IgD-negative memory B cell (primary cell): ENCODE measurements at regions not wholly inside any gene's neighbourhood (a gene's known extent, or its start where the extent isn't known, plus 50 kb on each side); places are given as distances from the start of the nearest gene placed in this dataset.
A peak's percentile ranks its signal among the peaks of the same experiment; 100 is the strongest.
"Not testable (repeated sequence)": the region's sequence is repeated elsewhere in the genome, so short reads cannot be mapped to it uniquely, and the experiment has no call there.

Experiments used
- H3K27ac Mint-ChIP-seq, 3 donors: one replicate each; pipeline ENCODE4 v1.8.0; 2020 to 2022; ENCODE audit warnings: mild to moderate bottlenecking in 3 of 3, mixed read lengths in 3 of 3, moderate library complexity in 1 of 3
- H3K27me3 Mint-ChIP-seq: one replicate; pipeline ENCODE4 v1.8.0; 2021; ENCODE audit warnings: mixed read lengths
- H3K36me3 Mint-ChIP-seq: one replicate; pipeline ENCODE4 v1.8.0; 2020; ENCODE audit warnings: mild to moderate bottlenecking, mixed read lengths
- H3K4me1 Mint-ChIP-seq, 3 donors: one replicate each; pipeline ENCODE4 v1.8.0; 2020 to 2022; ENCODE audit warnings: mixed read lengths in 3 of 3, mild to moderate bottlenecking in 1 of 3
- H3K4me3 Mint-ChIP-seq, 4 donors: one replicate each; pipeline ENCODE4 v1.8.0; 2020 to 2022; ENCODE audit warnings: mild to moderate bottlenecking in 4 of 4, mixed read lengths in 4 of 4, moderate library complexity in 3 of 4
- H3K9me3 Mint-ChIP-seq, 3 donors: one replicate each; pipeline ENCODE4 v1.8.0; 2020 to 2021; ENCODE audit warnings: mixed read lengths in 3 of 3, mild to moderate bottlenecking in 1 of 3

DNA sequence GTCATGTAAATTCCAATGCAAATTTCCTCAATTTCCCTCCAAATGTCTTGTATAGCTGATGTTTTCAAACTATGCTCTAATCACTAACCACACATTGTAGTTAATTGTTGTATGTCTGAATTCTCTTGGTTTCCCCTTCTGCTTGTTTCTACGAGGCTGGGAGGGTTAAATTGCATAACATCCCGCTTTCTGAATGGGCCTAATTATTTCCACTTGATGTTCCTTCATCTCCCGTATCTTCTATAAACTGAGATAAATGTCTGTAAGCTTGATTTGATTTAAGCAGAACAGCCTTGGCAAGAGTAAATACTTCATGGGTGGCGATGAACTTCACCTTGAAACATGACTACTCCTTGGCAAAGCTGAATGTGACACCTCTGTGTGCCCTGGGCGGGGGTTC, 72.2 kb downstream of the SERINC2 start:
- Mint-ChIP-seq H3K36me3 (peaks cover 2% of the 10 kb centered on the region), H3K27ac (no peak overlapping the region), H3K4me1 (peaks cover 0 to 5% (median 4%) of the 10 kb centered on the region in 3 donors), H3K9me3 (peaks cover under 1 to 28% (median 21%) of the 10 kb centered on the region in 3 donors), H3K4me3 (no peak overlapping the region), H3K27me3 (peaks cover under 1% of the 10 kb centered on the region)

DNA sequence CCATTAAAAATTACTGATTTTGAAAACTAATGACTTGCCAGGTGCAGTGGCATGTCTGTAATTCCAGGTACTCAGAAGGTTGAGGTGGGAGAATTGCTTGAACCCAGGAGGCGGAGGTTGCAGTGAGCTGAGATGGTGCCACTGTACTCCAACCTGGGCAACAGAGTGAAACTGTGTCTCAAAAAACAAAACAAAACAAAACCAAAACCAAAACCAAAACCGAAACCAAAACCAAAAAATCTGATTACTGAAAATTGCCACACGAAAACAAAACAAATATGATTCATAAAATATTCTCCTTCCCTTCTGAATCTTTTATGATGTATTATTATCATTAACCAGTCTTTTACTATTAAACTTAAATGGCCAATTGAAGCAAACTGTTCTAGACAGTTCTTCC, 74.1 kb downstream of the SERINC2 start:
- Mint-ChIP-seq H3K4me3 (no peak overlapping the region), H3K27me3 (peaks cover 1% of the 10 kb centered on the region), H3K9me3 (peaks cover 2 to 20% (median 10%) of the 10 kb centered on the region in 3 donors), H3K4me1 (peaks cover 0 to 5% (median 4%) of the 10 kb centered on the region in 3 donors), H3K36me3 (no peaks in the 10 kb centered on the region), H3K27ac (no peak overlapping the region)

DNA sequence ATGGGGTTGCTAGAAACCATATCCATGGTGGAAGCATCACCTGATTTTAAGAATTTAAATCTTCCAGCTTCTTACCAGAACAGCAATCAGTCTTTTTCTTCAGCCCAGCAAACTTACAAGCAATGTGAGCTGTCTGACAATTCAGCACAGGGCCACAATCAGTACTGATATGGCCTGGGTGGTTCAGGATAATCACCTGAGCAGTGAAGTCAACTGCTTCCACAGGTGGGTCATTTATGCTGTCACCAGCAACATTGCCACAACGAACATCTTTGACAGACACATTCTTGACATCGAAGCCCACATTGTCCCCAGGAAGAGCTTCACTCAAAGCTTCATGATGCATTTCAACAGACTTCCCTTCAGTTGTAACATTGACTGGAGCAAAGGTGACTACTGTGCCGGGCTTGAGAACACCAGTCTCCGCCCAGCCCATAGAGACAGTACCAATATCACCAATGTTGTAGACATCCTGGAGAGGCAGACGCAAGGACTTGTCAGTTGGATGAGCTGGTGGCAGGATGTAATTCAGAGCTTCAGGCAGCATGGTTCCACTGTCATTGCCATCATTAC, 74.8 kb downstream of the SERINC2 start:
- Mint-ChIP-seq H3K4me1 (peaks cover 0 to 5% (median 3%) of the 10 kb centered on the region in 3 donors), H3K9me3 (peaks cover 2 to 20% (median 10%) of the 10 kb centered on the region in 3 donors), H3K4me3 (no peak overlapping the region)

DNA sequence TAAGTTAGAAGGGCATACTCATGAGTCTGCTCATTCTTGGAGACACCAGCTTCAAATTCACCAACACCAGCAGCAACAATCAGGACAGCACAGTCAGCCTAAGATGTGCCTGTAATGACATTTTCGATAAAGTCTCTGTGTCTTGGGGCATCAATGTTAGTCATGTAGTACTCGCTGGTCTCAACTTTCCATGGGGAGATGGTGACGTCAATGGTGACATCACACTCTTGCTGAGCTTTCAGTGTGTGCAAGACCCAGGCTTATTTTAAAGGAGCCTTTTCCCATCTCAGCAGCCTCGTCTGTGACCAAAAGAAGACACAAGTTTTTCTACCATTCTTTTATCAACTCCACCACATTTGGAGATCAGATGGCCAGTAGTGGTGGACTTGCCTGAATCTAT, 75.5 kb downstream of the SERINC2 start:
- Mint-ChIP-seq H3K36me3 (no peaks in the 10 kb centered on the region), H3K4me3 (no peak overlapping the region), H3K27me3 (peaks cover 2% of the 10 kb centered on the region), H3K27ac (no peak overlapping the region), H3K4me1 (peaks cover 2% of the 10 kb centered on the region in 3 donors), H3K9me3 (peaks cover 2 to 20% (median 10%) of the 10 kb centered on the region in 3 donors)

More for the DNA sequence above, 74.8 kb downstream of the SERINC2 start:
- Mint-ChIP-seq H3K36me3 (no peaks in the 10 kb centered on the region), H3K27me3 (peaks cover 2% of the 10 kb centered on the region), H3K27ac (no peak overlapping the region)

DNA sequence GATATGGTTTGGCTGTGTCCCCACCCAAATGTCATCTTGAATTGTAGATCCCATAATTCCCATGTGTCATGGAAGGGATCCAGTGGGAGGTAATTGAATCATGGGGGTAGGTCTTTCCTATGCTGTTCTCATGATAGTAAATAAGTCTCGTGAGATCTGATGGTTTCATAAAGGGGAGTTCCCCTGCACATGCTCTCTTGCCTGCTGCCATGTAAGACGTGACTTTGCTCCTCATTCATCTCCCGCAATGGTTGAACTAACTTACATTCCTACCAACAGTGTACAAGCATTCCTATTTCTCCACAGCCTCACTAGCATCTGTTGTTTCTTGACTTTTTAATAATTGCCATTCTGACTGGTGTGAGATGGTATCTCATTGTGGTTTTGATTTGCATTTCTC, 76.6 kb downstream of the SERINC2 start:
- H3K9me3 Mint-ChIP-seq = peaks cover 2 to 20% (median 10%) of the 10 kb centered on the region in 3 donors
- not testable (repeated sequence) for H3K27ac Mint-ChIP-seq, H3K36me3 Mint-ChIP-seq

DNA sequence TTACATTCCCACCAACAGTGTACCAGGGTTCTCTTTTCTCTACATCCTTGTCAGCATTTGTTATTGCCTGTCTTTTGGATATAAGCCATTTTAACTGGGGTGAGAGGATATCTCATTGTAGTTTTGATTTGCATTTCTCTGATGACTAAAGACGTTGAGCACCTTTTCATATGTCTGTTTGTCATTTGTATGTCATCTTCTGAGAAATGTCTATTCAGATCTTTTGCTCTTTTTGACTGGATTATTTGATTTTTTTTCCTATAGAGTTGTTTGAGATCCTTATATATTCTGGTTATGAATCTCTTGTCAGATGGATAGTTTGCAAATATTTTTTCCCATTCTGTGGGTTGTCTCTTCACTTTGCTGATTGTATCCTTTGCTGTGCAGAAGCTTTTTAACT, 77.6 kb downstream of the SERINC2 start:
- not testable (repeated sequence) for H3K36me3 Mint-ChIP-seq, H3K27me3 Mint-ChIP-seq, H3K4me1 Mint-ChIP-seq, H3K4me3 Mint-ChIP-seq, H3K27ac Mint-ChIP-seq
- peaks cover 2 to 20% (median 10%) of the 10 kb centered on the region in 3 donors for H3K9me3 Mint-ChIP-seq

More for the DNA sequence above, 76.6 kb downstream of the SERINC2 start:
- H3K4me1 Mint-ChIP-seq, H3K27me3 Mint-ChIP-seq: not testable (repeated sequence)
- peak overlapping the region in 1 of 4 donors; percentile 9 for H3K4me3 Mint-ChIP-seq

DNA sequence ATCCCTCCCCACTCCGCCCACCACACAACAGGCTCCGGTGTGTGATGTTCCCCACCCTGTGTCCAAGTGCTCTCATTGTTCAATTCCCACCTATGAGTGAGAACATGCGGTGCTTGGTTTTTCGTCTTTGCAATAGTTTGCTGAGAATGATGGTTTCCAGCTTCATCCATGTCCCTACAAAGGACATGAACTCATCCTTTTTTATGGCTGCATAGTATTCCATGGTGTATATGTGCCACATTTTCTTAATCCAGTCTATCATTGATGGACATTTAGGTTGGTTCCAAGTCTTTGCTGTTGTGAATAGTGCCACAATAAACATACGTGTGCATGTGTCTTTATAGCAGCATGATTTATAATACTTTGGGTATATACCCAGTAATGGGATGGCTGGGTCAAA, 81.0 kb upstream of the TINAGL1 start:
- H3K27ac Mint-ChIP-seq, H3K9me3 Mint-ChIP-seq, H3K4me1 Mint-ChIP-seq, H3K4me3 Mint-ChIP-seq, H3K27me3 Mint-ChIP-seq, H3K36me3 Mint-ChIP-seq: not testable (repeated sequence)

DNA sequence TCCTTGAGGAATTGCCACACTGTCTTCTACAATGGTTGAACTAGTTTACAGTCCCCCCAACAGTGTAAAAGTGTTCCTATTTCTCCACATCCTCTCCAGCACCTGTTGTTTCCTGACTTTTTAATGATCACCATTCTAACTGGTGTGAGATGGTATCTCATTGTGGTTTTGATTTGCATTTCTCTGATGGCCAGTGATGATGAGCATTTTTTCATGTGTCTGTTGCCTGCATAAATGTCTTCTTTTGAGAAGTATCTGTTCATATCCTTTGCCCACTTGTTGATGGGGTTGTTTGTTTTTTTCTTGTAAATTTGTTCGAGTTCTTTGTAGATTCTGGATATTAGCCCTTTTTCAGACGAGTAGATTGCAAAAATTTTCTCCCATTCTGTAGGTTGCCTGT, 80.5 kb upstream of the TINAGL1 start:
- H3K27me3 Mint-ChIP-seq, H3K36me3 Mint-ChIP-seq, H3K4me1 Mint-ChIP-seq, H3K27ac Mint-ChIP-seq, H3K9me3 Mint-ChIP-seq, H3K4me3 Mint-ChIP-seq: not testable (repeated sequence)

DNA sequence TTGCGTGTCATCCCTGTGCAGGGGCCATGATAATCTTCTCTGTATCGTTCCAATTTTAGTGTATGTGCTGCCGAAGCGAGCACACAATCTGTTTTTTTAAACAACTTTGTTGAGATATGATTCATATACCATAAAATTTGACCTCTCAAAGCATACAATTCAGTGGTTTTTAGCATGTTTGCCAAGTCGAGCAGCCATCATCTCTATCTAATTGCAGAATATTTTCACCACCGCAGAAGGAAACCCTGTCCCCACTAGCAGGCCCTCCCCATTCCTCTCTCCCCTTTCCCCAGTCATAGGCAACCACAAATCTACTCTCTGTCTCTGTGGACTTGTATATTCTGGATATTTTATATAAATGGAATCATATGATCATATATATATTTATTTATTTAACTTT, 78.7 kb upstream of the TINAGL1 start:
- H3K4me3 Mint-ChIP-seq = no peak overlapping the region
- H3K36me3 Mint-ChIP-seq = no peaks in the 10 kb centered on the region
- H3K4me1 Mint-ChIP-seq = peaks cover 0 to 5% (median 0%) of the 10 kb centered on the region in 3 donors
- H3K9me3 Mint-ChIP-seq = no peaks in the 10 kb centered on the region
- no peak overlapping the region for H3K27ac Mint-ChIP-seq
- H3K27me3 Mint-ChIP-seq = peaks cover 6% of the 10 kb centered on the region

DNA sequence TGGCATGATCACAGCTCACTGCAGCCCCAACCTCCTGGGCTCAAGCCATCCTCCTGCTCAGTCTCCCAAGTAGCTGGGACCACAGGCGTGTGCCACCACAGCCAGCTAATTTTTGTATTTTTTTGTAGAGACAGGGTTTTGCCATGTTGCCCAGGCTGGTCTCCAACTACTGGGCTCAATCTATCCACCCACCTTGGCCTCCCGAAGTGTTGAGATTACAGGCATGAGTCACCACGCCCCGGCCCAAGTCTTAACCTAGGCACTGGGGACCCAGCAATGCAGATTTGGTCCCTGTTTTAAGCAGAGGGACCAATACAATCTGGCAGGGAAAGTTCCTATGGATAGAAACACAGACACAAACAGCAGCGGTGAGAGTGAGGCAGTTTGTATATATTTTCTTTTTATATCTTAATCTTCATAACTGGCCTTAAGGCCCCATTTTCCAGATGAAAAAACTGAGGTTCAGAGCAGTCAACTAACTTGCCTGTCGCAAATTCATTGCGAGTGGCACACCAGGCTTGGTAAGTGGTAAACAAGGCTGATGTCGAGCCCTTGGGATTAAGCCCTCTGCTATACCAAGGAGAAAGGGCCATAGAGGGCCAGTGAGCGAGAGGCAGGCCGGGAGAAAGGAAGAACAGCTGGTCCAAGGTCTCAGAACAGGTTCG, 77.8 kb upstream of the TINAGL1 start:
- Mint-ChIP-seq H3K9me3 (no peaks in the 10 kb centered on the region), H3K27ac (no peak overlapping the region), H3K4me3 (no peak overlapping the region), H3K4me1 (peaks cover 0 to 2% (median 0%) of the 10 kb centered on the region in 3 donors), H3K27me3 (peaks cover 8% of the 10 kb centered on the region), H3K36me3 (no peaks in the 10 kb centered on the region)

DNA sequence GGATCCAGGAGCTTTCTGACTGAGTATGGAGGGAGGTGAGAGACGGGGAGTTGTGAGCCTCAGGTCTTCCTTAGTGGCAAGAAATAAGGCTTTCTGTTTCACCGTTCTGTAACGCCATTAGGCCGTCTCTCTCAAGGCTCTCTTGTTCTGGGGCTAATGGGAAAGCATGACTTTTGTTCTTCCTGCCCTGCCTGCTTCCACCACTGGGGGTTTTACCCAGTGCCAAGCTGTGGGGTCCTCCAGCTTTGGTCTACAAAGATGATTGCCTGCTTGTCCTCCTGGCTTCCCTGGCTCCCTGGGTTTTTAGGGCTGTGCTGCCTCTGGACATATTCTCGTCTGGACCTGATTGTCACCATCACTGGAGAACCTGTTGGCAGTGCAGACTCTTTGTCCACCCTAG, 74.8 kb upstream of the TINAGL1 start:
- Mint-ChIP-seq H3K36me3 (no peaks in the 10 kb centered on the region), H3K4me1 (peaks cover 0 to 6% (median 3%) of the 10 kb centered on the region in 3 donors), H3K9me3 (no peaks in the 10 kb centered on the region), H3K27ac (no peak overlapping the region), H3K4me3 (no peak overlapping the region), H3K27me3 (peaks cover 13% of the 10 kb centered on the region)

DNA sequence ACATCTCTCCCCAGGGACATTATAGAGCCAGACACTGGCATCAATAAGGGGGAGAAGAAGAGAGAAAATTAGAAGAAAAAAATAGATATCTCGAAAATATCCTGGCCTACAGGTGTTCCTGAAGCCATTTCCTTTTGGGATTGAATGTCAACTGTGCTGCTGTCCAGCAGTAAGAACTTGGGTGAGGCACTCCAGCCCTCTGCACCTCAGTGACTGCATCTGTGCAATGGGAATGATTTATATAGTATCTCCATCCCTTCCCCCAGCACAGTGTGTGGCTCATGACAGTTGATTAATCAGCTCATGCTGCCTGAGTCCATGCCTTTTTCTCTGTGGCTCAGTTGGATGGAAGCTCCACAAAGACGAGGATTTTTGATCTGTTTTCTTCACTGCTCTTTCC, 74.1 kb upstream of the TINAGL1 start:
- Mint-ChIP-seq H3K36me3 (no peaks in the 10 kb centered on the region), H3K4me3 (no peak overlapping the region), H3K27me3 (peaks cover 14% of the 10 kb centered on the region), H3K27ac (no peak overlapping the region), H3K4me1 (peaks cover 0 to 6% (median 3%) of the 10 kb centered on the region in 3 donors), H3K9me3 (no peaks in the 10 kb centered on the region)

DNA sequence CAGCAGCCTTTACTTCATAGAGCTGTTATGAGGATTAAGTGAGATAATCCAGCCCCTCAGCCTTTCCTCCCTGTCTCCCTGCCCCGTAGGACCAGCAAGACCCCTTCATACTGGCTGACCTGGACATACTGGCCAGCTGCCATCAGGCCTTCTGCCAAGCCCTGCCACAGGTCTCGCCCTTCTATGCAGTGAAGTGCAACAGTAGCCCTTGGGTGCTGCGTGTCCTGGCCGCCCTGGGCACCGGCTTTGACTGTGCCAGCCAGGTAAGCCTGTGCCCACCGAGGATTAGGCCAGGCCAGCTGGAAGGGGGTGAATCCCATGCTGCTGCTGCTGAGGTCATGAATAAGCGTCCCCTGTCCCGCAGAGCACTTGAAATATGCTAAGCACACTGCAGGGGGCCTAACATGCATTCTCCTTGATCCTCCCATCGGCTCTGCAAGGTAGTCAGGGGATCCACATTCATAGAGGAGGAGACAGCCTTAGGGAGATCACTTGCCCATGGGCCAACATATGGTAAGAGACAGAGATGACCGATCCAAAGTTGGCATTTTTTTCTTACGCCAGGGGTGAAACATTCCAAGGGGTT, 73.3 kb upstream of the TINAGL1 start:
- peaks cover 0 to 6% (median 5%) of the 10 kb centered on the region in 3 donors for H3K4me1 Mint-ChIP-seq
- H3K9me3 Mint-ChIP-seq = no peaks in the 10 kb centered on the region
- H3K4me3 Mint-ChIP-seq = peak overlapping the region in 1 of 4 donors; percentile 24
- peaks cover 14% of the 10 kb centered on the region for H3K27me3 Mint-ChIP-seq
- no peak overlapping the region for H3K27ac Mint-ChIP-seq
- no peaks in the 10 kb centered on the region for H3K36me3 Mint-ChIP-seq

DNA sequence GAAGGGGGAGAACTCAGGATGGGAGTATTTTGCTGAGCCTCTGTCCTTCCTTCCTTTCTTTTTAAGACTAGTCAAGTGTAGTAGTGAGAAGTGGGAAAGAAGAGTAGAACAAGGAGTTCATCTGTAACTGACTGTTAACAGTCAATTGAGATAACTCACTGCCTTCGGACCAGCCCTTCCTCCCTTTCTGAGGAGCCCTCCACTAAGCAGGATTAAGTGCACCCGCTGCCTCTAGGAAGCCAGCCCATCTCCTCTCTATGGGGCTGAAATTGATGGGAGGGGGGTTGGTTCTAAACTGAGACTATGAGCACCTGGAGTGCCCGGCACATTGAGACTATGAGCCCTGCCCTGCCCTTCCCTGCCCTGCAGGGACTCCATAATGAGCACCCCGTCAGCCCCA, 72.7 kb upstream of the TINAGL1 start:
- no peak overlapping the region for H3K4me3 Mint-ChIP-seq
- peaks cover 0 to 6% (median 6%) of the 10 kb centered on the region in 3 donors for H3K4me1 Mint-ChIP-seq
- H3K9me3 Mint-ChIP-seq = no peaks in the 10 kb centered on the region
- no peak overlapping the region for H3K27ac Mint-ChIP-seq
- peaks cover 16% of the 10 kb centered on the region for H3K27me3 Mint-ChIP-seq
- H3K36me3 Mint-ChIP-seq = no peaks in the 10 kb centered on the region

DNA sequence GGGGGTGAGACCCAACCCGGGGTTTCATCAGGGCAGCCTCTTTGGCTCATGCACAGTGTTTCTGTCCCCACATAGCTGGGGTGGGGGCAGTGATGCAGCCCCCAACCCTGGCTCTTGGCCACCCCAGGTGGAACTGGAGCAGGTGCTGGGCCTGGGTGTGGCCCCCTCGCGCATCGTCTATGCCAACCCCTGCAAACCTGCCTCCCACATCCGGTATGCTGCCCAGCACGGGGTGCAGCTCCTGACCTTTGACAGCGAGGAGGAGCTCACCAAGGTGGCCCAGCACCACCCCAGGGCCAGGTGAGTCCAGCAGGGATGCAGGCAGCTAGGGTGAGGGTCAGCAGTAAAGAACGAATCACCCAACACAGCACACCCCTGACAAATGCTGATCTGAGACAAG, 72.3 kb upstream of the TINAGL1 start:
- H3K4me1 Mint-ChIP-seq = peaks cover 0 to 6% (median 6%) of the 10 kb centered on the region in 3 donors
- no peaks in the 10 kb centered on the region for H3K9me3 Mint-ChIP-seq
- peaks cover 16% of the 10 kb centered on the region for H3K27me3 Mint-ChIP-seq
- H3K36me3 Mint-ChIP-seq = no peaks in the 10 kb centered on the region
- H3K27ac Mint-ChIP-seq = peak overlapping the region in 1 of 3 donors; percentile 77
- no peak overlapping the region for H3K4me3 Mint-ChIP-seq
